ENCODE measurements at regions not wholly inside any gene's neighbourhood (a gene's known extent, or its start where the extent isn't known, plus 50 kb on each side); places are given as distances from the start of the nearest gene placed in this dataset.
"Not testable (repeated sequence)": the region's sequence is repeated elsewhere in the genome, so short reads cannot be mapped to it uniquely, and the experiment has no call there.

DNA sequence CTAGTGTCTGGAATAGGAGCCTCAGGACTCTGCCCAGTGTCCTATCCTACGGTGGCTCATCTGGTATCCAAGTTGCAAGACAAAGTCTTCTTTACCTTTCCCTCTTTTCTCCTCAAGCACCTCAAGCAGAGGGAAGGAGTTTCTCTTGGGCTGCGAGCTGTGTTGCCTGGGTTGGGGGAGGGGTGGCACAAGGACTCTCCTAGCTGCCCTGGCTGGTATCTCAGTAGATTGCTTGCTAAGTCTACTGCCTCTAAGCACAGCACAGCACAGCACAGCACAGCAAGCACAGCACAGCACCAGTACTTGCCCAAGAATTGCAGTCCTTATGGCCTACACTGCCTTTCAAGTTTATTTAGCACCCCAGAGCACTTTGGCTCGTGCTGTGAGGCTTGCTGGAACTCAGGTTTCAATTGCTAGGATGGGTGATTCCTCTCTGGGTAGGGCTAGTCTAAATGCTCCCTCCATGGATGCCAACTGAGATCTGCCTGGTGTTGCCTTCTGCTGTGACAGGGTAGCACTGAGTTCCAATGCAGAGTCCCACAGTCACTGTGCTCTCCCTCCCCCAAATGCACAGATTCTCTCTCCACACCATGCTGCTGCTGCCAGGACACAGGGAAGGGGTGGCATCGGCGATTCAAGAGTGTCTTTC lies 213.1 kb upstream of the POU5F2 start:
- Mint-ChIP-seq H3K4me3 (no peak overlapping the region), H3K27ac (no peak overlapping the region)
- CTCF ChIA-PET = no interaction called here

DNA sequence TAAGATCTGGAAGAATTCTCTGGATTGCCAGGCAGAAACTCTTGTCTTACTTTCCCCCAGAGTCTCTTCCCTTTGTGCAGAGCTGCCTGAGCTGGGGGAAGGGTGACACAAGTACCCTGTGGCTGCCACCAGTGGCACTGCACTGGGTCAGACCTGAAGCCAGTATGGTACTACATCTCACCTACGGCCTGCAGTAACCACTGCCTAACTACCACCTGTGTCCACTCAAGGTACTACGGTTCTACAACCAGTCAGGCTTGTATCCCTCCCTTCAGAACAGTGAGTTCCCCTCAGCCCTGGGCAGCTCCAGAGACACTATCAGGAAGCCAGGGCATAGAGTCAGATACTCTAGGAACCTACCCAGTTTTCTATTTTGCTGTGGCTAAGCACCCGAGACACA lies 212.0 kb upstream of the POU5F2 start:
- Mint-ChIP-seq H3K36me3 (ENCODE audit: low read depth) (peaks cover 8% of the 10 kb centered on the region), H3K27me3 (no peaks in the 10 kb centered on the region), H3K9me3 (peaks cover 2% of the 10 kb centered on the region), H3K4me3 (no peak overlapping the region), H3K27ac (no peak overlapping the region), H3K4me1 (no peaks in the 10 kb centered on the region)
- ChIA-PET CTCF (no interaction called here), POLR2A (no interaction called here)
- no peak for DNase-seq

More for the DNA sequence above, 213.1 kb upstream of the POU5F2 start:
- Mint-ChIP-seq H3K4me1 (no peaks in the 10 kb centered on the region), H3K36me3 (ENCODE audit: low read depth) (peaks cover 7% of the 10 kb centered on the region), H3K27me3 (no peaks in the 10 kb centered on the region), H3K9me3 (peaks cover 1% of the 10 kb centered on the region)
- POLR2A ChIA-PET = no interaction called here
- no peak for DNase-seq

DNA sequence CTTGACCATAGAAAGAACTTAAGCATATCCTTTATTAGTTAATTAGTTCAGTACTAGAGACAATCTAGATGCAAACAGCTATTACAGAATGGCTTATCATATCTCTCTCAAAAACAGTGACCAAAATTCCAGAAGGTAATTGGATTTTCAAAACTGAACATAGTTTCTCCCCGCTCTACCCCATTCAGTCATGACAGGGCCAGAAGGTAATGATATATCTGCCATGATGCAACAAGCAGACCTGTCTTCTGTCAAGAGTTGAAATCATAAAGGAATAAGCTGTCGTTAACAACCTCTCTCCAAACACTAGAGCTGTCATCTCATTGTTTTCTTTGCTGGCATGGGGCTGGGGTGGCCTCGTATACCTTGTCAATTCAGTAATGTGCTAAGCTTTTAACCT lies 200.5 kb upstream of the POU5F2 start:
- peaks cover 3% of the 10 kb centered on the region for H3K9me3 Mint-ChIP-seq
- H3K36me3 Mint-ChIP-seq (ENCODE audit: low read depth) = peaks cover 2% of the 10 kb centered on the region
- ChIA-PET POLR2A (no interaction called here), CTCF (no interaction called here)
- no peak for DNase-seq
- peaks cover 9% of the 10 kb centered on the region for H3K4me1 Mint-ChIP-seq
- no peak overlapping the region for H3K27ac Mint-ChIP-seq
- no peaks in the 10 kb centered on the region for H3K27me3 Mint-ChIP-seq
- H3K4me3 Mint-ChIP-seq = no peak overlapping the region

DNA sequence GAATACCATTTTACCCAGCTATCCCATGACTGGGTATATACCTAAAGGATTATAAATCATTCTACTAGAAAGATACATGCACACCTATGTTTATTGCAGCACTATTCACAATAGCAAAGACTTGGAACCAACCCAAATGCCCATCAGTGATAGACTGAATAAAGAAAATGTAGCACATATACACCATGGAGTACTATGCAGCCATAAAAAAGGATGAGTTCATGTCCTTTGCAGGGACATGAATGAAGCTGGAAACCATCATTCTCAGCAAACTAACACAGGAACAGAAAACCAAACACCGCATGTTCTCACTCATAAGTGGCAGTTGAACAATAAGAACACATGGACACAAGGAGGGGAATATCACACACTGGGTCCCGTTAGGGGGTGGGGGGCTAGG lies 191.9 kb upstream of the POU5F2 start:
- POLR2A ChIA-PET; H3K27me3 Mint-ChIP-seq; H3K4me3 Mint-ChIP-seq; H3K4me1 Mint-ChIP-seq; H3K9me3 Mint-ChIP-seq; DNase-seq; CTCF ChIA-PET; H3K36me3 Mint-ChIP-seq (ENCODE audit: low read depth); H3K27ac Mint-ChIP-seq: not testable (repeated sequence)

GRCh38 chr5:93930098-93930497 lies 188.7 kb upstream of the POU5F2 start:
- CTCF ChIA-PET = no interaction called here
- Mint-ChIP-seq H3K4me3 (no peak overlapping the region), H3K27me3 (no peaks in the 10 kb centered on the region), H3K36me3 (ENCODE audit: low read depth) (peaks cover 6% of the 10 kb centered on the region), H3K4me1 (no peaks in the 10 kb centered on the region), H3K9me3 (no peaks in the 10 kb centered on the region), H3K27ac (no peak overlapping the region)
- no peak for DNase-seq
- POLR2A ChIA-PET = no interaction called here

DNA sequence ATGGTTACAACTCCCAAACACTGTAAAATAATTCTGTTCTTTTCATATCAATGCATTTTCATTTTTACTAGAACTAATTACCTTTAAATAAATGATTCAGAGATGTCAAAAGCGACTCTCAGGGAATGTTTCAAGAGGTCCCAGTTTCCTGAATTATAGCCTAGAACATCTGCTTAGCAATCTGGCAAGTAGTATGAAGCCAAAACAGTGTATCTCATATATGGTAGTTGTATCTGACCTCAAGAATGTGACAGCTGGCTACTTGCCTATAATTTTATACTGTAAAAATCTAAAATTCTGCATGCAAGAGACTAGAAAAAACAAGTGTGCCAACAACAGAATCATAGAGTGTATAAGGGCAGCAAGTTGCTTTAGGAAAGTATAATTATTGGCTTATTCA lies 187.7 kb upstream of the POU5F2 start:
- Mint-ChIP-seq H3K27me3 (no peaks in the 10 kb centered on the region), H3K27ac (no peak overlapping the region), H3K4me1 (no peaks in the 10 kb centered on the region), H3K36me3 (ENCODE audit: low read depth) (peaks cover 6% of the 10 kb centered on the region), H3K4me3 (no peak overlapping the region), H3K9me3 (no peaks in the 10 kb centered on the region)
- DNase-seq = no peak
- ChIA-PET POLR2A (no interaction called here), CTCF (no interaction called here)

DNA sequence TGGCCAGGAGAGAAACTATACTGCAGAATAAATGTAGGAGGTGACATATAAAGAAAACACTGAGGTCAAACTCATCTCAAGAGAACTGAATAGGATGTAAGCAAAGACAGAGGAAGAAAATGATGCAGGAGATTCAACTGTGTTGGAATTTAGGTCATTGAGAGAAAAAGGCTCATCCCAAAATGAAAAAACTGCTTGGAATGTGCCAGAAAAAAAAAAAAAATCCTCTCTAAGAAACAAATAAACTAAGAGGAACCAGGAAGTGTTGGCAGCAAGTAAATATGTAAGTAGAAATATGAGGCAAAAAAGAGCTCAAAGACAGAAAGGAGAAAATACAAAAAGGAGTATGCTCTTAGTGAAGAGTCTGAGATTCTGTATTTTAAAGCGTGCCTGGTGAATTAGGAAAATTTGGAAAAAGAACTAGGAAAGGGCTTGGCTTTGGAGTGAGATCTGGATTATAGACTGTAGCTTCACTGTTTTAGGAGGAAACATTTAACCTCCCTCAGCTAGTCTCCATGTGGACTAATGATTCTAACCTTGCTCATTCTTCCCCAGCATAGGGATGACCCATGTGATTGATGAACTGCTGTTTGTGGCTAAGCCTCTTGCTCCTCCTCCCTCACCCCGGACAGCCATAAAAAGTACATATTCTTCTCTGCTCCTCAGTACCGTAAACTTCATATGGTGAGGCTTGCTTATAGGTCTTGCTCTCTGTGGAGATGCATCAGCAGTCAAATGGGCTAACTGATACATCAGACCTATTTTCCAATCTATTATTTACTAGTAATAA lies 185.6 kb upstream of the POU5F2 start:
- Mint-ChIP-seq H3K36me3 (ENCODE audit: low read depth) (no peaks in the 10 kb centered on the region), H3K4me3 (no peak overlapping the region), H3K9me3 (no peaks in the 10 kb centered on the region), H3K27me3 (no peaks in the 10 kb centered on the region), H3K27ac (no peak overlapping the region), H3K4me1 (no peaks in the 10 kb centered on the region)
- CTCF ChIA-PET = no interaction called here
- POLR2A ChIA-PET = no interaction called here
- no peak for DNase-seq

GRCh38 chr5:93925321-93925720 lies 183.9 kb upstream of the POU5F2 start:
- Mint-ChIP-seq H3K4me3 (no peak overlapping the region), H3K4me1 (no peaks in the 10 kb centered on the region), H3K27ac (no peak overlapping the region), H3K27me3 (no peaks in the 10 kb centered on the region), H3K36me3 (ENCODE audit: low read depth) (no peaks in the 10 kb centered on the region), H3K9me3 (no peaks in the 10 kb centered on the region)
- no peak for DNase-seq
- POLR2A ChIA-PET = no interaction called here
- CTCF ChIA-PET = interaction anchor here (0.5 kb wide), 1 partner anchor 672 kb away, joined by 3 read pairs; no protein-coding TSS in a partner anchor

DNA sequence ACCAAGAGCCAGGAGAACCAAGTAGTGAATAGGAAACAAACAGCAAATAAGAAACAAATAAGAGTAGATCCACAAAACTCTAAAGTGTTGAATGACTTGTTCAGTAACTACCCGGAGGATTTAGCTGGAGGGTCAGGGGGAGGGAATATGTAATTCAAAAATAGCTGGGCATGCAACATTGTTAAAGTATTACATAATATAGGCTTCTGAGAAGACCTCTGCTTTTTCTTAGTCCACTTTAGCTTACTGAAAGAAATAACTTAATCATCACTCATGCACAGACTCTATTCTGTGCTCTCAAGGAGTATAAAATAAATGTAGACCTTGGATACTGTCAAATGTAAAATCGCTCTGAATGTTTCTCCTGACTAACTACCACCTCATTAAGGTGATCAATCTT lies 183.2 kb upstream of the POU5F2 start:
- no peaks in the 10 kb centered on the region for H3K36me3 Mint-ChIP-seq (ENCODE audit: low read depth)
- ChIA-PET CTCF (no interaction called here), POLR2A (no interaction called here)
- H3K27me3 Mint-ChIP-seq = no peaks in the 10 kb centered on the region
- H3K4me3 Mint-ChIP-seq = no peak overlapping the region
- H3K9me3 Mint-ChIP-seq = no peaks in the 10 kb centered on the region
- no peaks in the 10 kb centered on the region for H3K4me1 Mint-ChIP-seq
- no peak for DNase-seq
- H3K27ac Mint-ChIP-seq = no peak overlapping the region

DNA sequence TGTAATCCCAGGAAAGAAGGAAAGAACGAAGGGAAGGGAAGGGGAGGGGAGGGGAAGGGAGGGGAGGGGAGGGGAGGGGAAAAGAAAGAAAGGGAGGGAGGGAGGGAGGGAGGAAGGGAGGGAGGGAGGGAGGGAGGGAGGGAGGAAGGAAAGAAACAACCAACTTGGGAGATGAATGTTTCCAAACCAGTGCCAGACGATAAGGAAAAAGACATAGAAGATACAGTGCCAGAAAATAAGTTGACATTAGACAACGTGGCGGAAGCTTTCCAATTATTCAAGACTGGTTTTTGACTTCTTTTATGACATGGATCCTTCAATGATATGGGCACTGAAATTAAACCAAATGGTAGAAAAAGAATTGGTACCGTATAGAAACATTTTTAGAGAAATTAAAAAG lies 181.2 kb upstream of the POU5F2 start:
- H3K9me3 Mint-ChIP-seq = no peaks in the 10 kb centered on the region
- H3K27me3 Mint-ChIP-seq = no peaks in the 10 kb centered on the region
- H3K4me3 Mint-ChIP-seq = no peak overlapping the region
- no peaks in the 10 kb centered on the region for H3K4me1 Mint-ChIP-seq
- POLR2A ChIA-PET = no interaction called here
- CTCF ChIA-PET = no interaction called here
- DNase-seq = no peak
- H3K36me3 Mint-ChIP-seq (ENCODE audit: low read depth) = no peaks in the 10 kb centered on the region
- H3K27ac Mint-ChIP-seq = no peak overlapping the region

DNA sequence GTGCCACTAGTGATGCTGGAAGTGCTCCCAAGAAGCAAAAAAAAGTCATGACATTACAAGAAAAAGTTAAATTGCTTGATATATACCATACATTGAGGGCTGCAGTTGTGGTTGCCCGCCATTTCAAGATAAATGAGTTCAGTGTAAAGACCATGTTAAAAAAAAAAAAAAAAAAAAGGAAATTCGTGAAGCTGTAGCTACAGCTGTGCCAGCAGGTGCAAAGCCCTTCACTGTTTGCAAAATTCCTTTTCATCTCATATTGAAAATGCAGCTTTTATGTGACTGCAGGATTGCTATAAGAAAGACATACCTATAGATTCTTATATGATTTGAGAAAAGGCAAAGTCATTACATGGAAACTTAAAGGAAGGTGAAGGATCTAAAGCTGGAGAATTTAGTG lies 179.6 kb upstream of the POU5F2 start:
- H3K4me1 Mint-ChIP-seq = no peaks in the 10 kb centered on the region
- no peak for DNase-seq
- H3K4me3 Mint-ChIP-seq = no peak overlapping the region
- ChIA-PET POLR2A (no interaction called here), CTCF (no interaction called here)
- no peaks in the 10 kb centered on the region for H3K36me3 Mint-ChIP-seq (ENCODE audit: low read depth)
- no peaks in the 10 kb centered on the region for H3K27me3 Mint-ChIP-seq
- no peak overlapping the region for H3K27ac Mint-ChIP-seq
- H3K9me3 Mint-ChIP-seq = no peaks in the 10 kb centered on the region

- no peaks in the 10 kb centered on the region for H3K9me3 Mint-ChIP-seq
- no peaks in the 10 kb centered on the region for H3K27me3 Mint-ChIP-seq
- ChIA-PET CTCF (no interaction called here), POLR2A (no interaction called here)
- no peaks in the 10 kb centered on the region for H3K36me3 Mint-ChIP-seq (ENCODE audit: low read depth)
- no peak overlapping the region for H3K27ac Mint-ChIP-seq
- no peak overlapping the region for H3K4me3 Mint-ChIP-seq
- no peaks in the 10 kb centered on the region for H3K4me1 Mint-ChIP-seq
- no peak for DNase-seq
Observed at GRCh38 chr5:93916872-93917271, 175.5 kb upstream of the POU5F2 start.

- Mint-ChIP-seq H3K9me3 (no peaks in the 10 kb centered on the region), H3K27ac (no peak overlapping the region), H3K36me3 (ENCODE audit: low read depth) (no peaks in the 10 kb centered on the region), H3K4me3 (no peak overlapping the region), H3K27me3 (no peaks in the 10 kb centered on the region), H3K4me1 (no peaks in the 10 kb centered on the region)
- DNase-seq = no peak
- ChIA-PET CTCF (no interaction called here), POLR2A (no interaction called here)
Observed at GRCh38 chr5:93915142-93915553, 173.7 kb upstream of the POU5F2 start.

DNA sequence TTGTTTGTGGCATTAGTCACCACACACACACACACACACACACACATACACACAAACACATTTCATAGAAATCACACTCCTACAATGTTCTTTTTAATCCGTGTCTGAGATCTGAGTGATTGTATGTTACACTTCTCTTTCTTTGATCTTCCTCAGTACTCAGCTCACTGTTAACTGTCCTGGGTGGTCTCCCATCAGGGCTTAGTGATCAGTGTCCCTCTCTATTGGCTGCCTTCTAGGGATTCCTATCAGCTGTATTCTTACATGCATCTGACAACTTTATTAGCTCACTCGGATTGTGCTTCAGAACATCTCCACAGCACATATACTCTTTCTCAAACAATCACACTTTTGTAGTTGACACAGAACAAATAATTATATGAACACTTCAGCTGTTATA lies 170.2 kb upstream of the POU5F2 start:
- H3K9me3 Mint-ChIP-seq = no peaks in the 10 kb centered on the region
- no peak overlapping the region for H3K27ac Mint-ChIP-seq
- H3K27me3 Mint-ChIP-seq = no peaks in the 10 kb centered on the region
- H3K36me3 Mint-ChIP-seq (ENCODE audit: low read depth) = no peaks in the 10 kb centered on the region
- ChIA-PET POLR2A (no interaction called here), CTCF (no interaction called here)
- no peak overlapping the region for H3K4me3 Mint-ChIP-seq
- DNase-seq = no peak
- no peaks in the 10 kb centered on the region for H3K4me1 Mint-ChIP-seq

All from activated CD4-positive, alpha-beta T cell treated with anti-CD3 and anti-CD28 coated beads, Interleukin-2, amount 10 ng/mL, durations not matched to agents 7 days and 5 days (primary cell).